Astrocyte (in vitro differentiated cells and primary cell): ENCODE measurements at regions not wholly inside any gene's neighbourhood (a gene's known extent, or its start where the extent isn't known, plus 50 kb on each side); places are given as distances from the start of the nearest gene placed in this dataset.

Experiments used
- DNase-seq: peaks from one replicate; pipeline ENCODE4 v3.0.0-alpha.2; 2010; ENCODE audit warnings: low read depth
- FAIRE-seq: peaks from 2 replicates; lab custom pipeline; 2011; peaks lifted over from hg19 to GRCh38; lab: Jason Lieb, UNC
- H2AFZ ChIP-seq: 2 replicates; pipeline ENCODE4 v1.6.0; 2012; ENCODE audit warnings: low read depth, low read length, inconsistent platforms
- H3K27ac ChIP-seq: 2 replicates; pipeline ENCODE4 v1.5.1; 2011; ENCODE audit warnings: low read depth, low read length, inconsistent platforms
- H3K27me3 ChIP-seq: 2 replicates; pipeline ENCODE4 v1.6.0; 2011; ENCODE audit warnings: low read length, inconsistent platforms; ENCODE audit not compliant: insufficient read depth
- H3K36me3 ChIP-seq: 2 replicates; pipeline ENCODE4 v1.5.1; 2011; ENCODE audit warnings: low read length, inconsistent platforms; ENCODE audit not compliant: insufficient read depth
- H3K4me1 ChIP-seq: 2 replicates; pipeline ENCODE4 v1.5.1; 2011; ENCODE audit warnings: low read length, inconsistent platforms; ENCODE audit not compliant: insufficient read depth
- H3K4me2 ChIP-seq: 2 replicates; pipeline ENCODE4 v1.6.0; 2012; ENCODE audit warnings: low read length, inconsistent platforms
- H3K4me3 ChIP-seq: 2 replicates; pipeline ENCODE4 v1.5.1; 2011; ENCODE audit warnings: low read depth, mild to moderate bottlenecking, low read length, inconsistent platforms; ENCODE audit not compliant: insufficient read depth
- H3K79me2 ChIP-seq: 2 replicates; pipeline ENCODE4 v1.6.0; 2012; ENCODE audit warnings: mild to moderate bottlenecking, low read length, inconsistent platforms; ENCODE audit not compliant: insufficient read depth
- H3K9ac ChIP-seq: 2 replicates; pipeline ENCODE4 v1.6.0; 2012; ENCODE audit warnings: mild to moderate bottlenecking, low read length, inconsistent platforms
- H3K9me3 ChIP-seq: 2 replicates; pipeline ENCODE4 v1.5.1; 2012; ENCODE audit warnings: low read depth, mild to moderate bottlenecking, low read length, inconsistent platforms; ENCODE audit not compliant: insufficient read depth
- H4K20me1 ChIP-seq: 2 replicates; pipeline ENCODE4 v1.6.0; 2012; ENCODE audit warnings: low read length, inconsistent platforms; ENCODE audit not compliant: insufficient read depth
- H3K27ac Mint-ChIP-seq: one replicate; pipeline ENCODE4 v1.8.0; 2021; ENCODE audit warnings: mild to moderate bottlenecking, mixed read lengths; ENCODE audit not compliant: unreplicated experiment
- H3K27me3 Mint-ChIP-seq: one replicate; pipeline ENCODE4 v1.8.0; 2021; ENCODE audit warnings: low read depth, mixed read lengths; ENCODE audit not compliant: unreplicated experiment
- H3K36me3 Mint-ChIP-seq: one replicate; pipeline ENCODE4 v1.8.0; 2021; ENCODE audit warnings: low read depth, mixed read lengths; ENCODE audit not compliant: unreplicated experiment
- H3K4me1 Mint-ChIP-seq: one replicate; pipeline ENCODE4 v1.8.0; 2021; ENCODE audit warnings: low read depth, mixed read lengths; ENCODE audit not compliant: unreplicated experiment
- H3K4me3 Mint-ChIP-seq: one replicate; pipeline ENCODE4 v1.8.0; 2021; ENCODE audit warnings: mild to moderate bottlenecking, moderate library complexity, mixed read lengths; ENCODE audit not compliant: unreplicated experiment
- H3K9me3 Mint-ChIP-seq: one replicate; pipeline ENCODE4 v1.8.0; 2021; ENCODE audit warnings: mild to moderate bottlenecking, mixed read lengths; ENCODE audit not compliant: unreplicated experiment
- EZH2 ChIP-seq: IDR thresholded peaks from 2 replicates; pipeline ENCODE4 v1.6.1; 2012; ENCODE audit warnings: mild to moderate bottlenecking, low read length, inconsistent platforms; ENCODE audit not compliant: insufficient read depth
- TF ChIP-seq, protein P1 (sequence below): IDR thresholded peaks from 2 replicates; pipeline ENCODE4 v1.5.1; 2011; ENCODE audit warnings: low read depth, mild to moderate bottlenecking, inconsistent platforms, low read length, moderate library complexity; ENCODE audit not compliant: insufficient read depth

DNA sequence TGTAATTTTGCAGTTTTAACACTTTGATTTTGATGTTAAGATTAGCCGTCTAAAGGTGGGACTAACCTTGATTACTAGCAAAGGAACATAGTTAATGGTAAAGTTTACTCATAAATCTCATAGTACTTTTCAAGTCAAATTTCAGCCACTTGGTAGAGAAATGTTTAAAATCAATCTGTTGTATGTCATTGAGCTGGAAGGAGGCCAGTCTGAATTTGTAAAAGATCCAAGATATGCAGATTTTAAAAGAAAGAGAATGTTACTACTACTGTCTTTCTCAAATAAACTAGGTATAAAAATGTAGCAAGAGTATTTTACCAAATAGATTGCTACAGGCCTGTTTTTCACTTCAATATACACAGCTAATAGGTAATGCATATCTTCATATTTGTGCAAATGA lies 600.8 kb upstream of the SEL1L start:
- Histone ChIP-seq H3K36me3 (no peaks in the 10 kb centered on the region), H3K27me3 (no peaks in the 10 kb centered on the region), H3K79me2 (no peaks in the 10 kb centered on the region), H3K9ac (no peak overlapping the region), H3K9me3 (peaks cover 7% of the 10 kb centered on the region), H3K4me1 (no peaks in the 10 kb centered on the region), H3K27ac (no peak overlapping the region), H2AFZ (no peak overlapping the region), H3K4me2 (no peak overlapping the region), H4K20me1 (no peaks in the 10 kb centered on the region), H3K4me3 (no peak overlapping the region)
- H3K4me3 Mint-ChIP-seq = no peak overlapping the region
- no peaks in the 10 kb centered on the region for H3K9me3 Mint-ChIP-seq
- no peak for DNase-seq
- FAIRE-seq = no peak
- H3K36me3 Mint-ChIP-seq = no peaks in the 10 kb centered on the region
- no peaks in the 10 kb centered on the region for H3K4me1 Mint-ChIP-seq
- no peak overlapping the region for H3K27ac Mint-ChIP-seq
- TF ChIP-seq, protein P1, sequence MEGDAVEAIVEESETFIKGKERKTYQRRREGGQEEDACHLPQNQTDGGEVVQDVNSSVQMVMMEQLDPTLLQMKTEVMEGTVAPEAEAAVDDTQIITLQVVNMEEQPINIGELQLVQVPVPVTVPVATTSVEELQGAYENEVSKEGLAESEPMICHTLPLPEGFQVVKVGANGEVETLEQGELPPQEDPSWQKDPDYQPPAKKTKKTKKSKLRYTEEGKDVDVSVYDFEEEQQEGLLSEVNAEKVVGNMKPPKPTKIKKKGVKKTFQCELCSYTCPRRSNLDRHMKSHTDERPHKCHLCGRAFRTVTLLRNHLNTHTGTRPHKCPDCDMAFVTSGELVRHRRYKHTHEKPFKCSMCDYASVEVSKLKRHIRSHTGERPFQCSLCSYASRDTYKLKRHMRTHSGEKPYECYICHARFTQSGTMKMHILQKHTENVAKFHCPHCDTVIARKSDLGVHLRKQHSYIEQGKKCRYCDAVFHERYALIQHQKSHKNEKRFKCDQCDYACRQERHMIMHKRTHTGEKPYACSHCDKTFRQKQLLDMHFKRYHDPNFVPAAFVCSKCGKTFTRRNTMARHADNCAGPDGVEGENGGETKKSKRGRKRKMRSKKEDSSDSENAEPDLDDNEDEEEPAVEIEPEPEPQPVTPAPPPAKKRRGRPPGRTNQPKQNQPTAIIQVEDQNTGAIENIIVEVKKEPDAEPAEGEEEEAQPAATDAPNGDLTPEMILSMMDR = no peak
- no peak for TF ChIP-seq EZH2
- H3K27me3 Mint-ChIP-seq = no peaks in the 10 kb centered on the region

DNA sequence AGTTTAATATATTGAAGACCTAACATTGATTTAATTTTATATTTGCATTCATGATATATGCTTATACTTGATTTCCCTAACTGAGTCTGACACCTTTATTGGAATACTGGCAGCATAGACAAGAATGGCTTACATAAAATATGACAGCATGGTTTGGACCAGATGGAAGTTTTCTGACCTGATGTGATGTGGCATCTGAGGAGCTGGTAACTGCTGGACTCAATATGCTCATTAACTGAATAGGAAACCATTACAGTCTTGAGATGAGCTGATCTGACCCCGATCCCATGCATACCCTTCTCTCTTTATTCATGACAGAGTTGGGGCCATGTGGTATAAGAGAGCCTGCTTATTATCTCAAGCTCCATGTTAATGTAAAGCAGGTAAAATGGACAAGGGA lies 604.8 kb upstream of the SEL1L start:
- H3K4me2 ChIP-seq = no peak overlapping the region
- H3K27ac ChIP-seq = no peak overlapping the region
- peaks cover 5% of the 10 kb centered on the region for H3K9me3 ChIP-seq
- DNase-seq (no peak), FAIRE-seq (no peak)
- H3K4me1 ChIP-seq = no peaks in the 10 kb centered on the region
- Mint-ChIP-seq H3K4me3 (no peak overlapping the region), H3K9me3 (peaks cover 8% of the 10 kb centered on the region), H3K27me3 (no peaks in the 10 kb centered on the region), H3K4me1 (no peaks in the 10 kb centered on the region), H3K27ac (no peak overlapping the region), H3K36me3 (no peaks in the 10 kb centered on the region)
- H3K36me3 ChIP-seq = no peaks in the 10 kb centered on the region
- no peaks in the 10 kb centered on the region for H4K20me1 ChIP-seq
- H3K4me3 ChIP-seq = no peak overlapping the region
- no peaks in the 10 kb centered on the region for H3K27me3 ChIP-seq
- H3K79me2 ChIP-seq = no peaks in the 10 kb centered on the region
- no peak overlapping the region for H2AFZ ChIP-seq
- no peak overlapping the region for H3K9ac ChIP-seq
- TF ChIP-seq, protein P1 = no peak
- no peak for TF ChIP-seq EZH2

DNA sequence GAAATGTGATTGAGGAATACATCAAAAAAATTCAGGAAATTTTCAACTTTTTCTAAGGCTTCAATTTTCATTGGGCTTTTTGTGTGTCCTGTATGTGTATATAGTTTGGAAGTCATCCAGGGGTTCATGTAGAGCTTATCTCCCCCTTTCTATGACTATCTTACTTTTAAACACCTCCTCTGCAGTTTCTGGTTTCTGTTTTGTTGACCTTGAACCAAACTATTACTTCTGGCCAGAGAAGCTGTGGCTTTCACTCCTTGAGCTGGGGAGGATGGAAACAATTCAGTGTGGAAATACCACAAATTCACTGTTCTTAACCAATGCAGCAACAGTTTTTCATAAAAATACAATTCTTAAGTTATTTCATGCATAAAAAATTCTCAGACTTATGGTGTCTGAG lies 613.2 kb upstream of the SEL1L start:
- Histone ChIP-seq H3K4me3 (no peak overlapping the region), H3K4me1 (no peaks in the 10 kb centered on the region), H3K27me3 (no peaks in the 10 kb centered on the region), H4K20me1 (no peaks in the 10 kb centered on the region), H3K9me3 (no peaks in the 10 kb centered on the region), H2AFZ (no peak overlapping the region), H3K4me2 (no peak overlapping the region), H3K36me3 (no peaks in the 10 kb centered on the region), H3K27ac (no peak overlapping the region), H3K79me2 (no peaks in the 10 kb centered on the region), H3K9ac (no peak overlapping the region)
- no peaks in the 10 kb centered on the region for H3K36me3 Mint-ChIP-seq
- H3K27me3 Mint-ChIP-seq = no peaks in the 10 kb centered on the region
- H3K9me3 Mint-ChIP-seq = peaks cover 2% of the 10 kb centered on the region
- no peaks in the 10 kb centered on the region for H3K4me1 Mint-ChIP-seq
- TF ChIP-seq, protein P1 = no peak
- TF ChIP-seq EZH2 = no peak
- DNase-seq (no peak), FAIRE-seq (no peak)
- H3K4me3 Mint-ChIP-seq = no peak overlapping the region
- H3K27ac Mint-ChIP-seq = no peak overlapping the region
